GM12872 (cell line): ENCODE measurements at regions not wholly inside any gene's neighbourhood (a gene's known extent, or its start where the extent isn't known, plus 50 kb on each side); places are given as distances from the start of the nearest gene placed in this dataset.

ENCODE experiments used
- TF ChIP-seq, protein P1 (sequence below): IDR thresholded peaks from 3 replicates; pipeline ENCODE4 v1.5.1; 2011; ENCODE audit warnings: low read depth, mild to moderate bottlenecking, low read length, moderate library complexity; ENCODE audit not compliant: insufficient read depth

DNA sequence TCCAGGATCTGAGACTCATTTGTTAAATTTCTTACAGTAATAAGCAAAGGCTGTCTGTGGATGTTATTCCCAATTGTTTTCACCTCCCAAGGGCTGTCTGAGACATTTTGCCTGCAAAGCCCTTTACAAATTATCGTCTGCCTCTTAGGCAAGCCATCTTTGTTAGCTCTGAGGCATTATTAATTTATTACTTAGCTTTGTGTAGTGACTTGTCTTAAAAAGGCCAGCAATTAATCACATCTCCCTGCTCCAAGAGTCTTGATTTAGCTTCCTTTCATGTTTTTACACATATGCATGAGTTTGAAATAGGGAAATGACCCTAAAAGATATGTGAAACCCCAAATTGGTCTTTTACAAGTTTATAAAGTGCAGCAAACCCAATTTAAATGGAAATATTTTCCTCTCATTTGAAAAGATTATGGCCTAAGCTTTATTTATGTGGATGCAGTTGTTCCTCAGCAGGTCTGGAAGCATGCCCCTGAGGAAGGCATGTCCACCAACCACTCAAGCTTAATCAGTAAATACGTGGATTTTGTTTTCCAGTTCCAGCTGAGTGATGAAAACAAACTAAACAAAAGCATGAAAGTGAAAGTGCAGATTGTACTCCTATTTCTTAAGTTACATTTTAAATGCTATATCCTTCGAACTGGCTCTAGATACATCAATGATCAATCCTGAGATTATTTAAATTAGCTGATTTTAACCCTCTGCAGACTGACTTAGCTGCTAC, 173.6 kb upstream of the LNX1 start:
- TF ChIP-seq, protein P1, sequence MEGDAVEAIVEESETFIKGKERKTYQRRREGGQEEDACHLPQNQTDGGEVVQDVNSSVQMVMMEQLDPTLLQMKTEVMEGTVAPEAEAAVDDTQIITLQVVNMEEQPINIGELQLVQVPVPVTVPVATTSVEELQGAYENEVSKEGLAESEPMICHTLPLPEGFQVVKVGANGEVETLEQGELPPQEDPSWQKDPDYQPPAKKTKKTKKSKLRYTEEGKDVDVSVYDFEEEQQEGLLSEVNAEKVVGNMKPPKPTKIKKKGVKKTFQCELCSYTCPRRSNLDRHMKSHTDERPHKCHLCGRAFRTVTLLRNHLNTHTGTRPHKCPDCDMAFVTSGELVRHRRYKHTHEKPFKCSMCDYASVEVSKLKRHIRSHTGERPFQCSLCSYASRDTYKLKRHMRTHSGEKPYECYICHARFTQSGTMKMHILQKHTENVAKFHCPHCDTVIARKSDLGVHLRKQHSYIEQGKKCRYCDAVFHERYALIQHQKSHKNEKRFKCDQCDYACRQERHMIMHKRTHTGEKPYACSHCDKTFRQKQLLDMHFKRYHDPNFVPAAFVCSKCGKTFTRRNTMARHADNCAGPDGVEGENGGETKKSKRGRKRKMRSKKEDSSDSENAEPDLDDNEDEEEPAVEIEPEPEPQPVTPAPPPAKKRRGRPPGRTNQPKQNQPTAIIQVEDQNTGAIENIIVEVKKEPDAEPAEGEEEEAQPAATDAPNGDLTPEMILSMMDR = no peak

DNA sequence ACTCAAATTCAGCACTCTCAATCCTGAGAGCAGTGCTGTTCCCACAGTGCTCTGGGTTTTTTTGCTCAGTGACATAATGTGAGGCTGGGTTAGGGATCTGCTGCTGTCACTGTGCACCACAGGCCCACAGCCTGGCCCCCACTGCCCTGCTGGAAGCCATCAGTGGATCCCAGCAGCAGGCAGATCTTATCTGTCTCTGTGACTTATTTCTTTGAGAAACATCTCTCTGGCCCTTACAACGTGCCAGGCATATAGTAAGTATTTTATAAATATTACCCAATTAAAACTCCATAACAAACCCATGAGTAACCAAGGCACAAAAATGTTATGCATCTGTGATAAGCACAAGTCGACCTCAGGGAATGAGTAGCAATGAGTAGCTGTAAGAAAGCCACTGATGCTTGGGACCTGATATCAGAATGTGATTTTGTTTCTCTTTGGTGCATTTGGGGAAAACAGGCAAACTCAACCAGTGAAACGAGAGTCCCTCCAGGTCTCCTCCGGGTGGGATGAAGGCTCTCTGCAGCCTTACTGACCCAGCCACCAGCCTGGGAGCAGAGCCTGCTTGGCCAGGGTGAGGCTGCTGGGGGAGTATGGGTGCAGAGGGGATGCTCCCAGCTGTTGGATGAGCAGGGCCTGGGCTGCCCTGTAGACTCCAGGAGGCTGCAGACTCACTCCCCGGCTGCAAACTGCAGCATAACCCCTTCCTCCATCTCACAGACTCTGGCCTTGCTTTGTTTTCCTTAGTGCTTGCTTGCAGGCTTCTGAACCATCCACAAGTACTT, 172.7 kb upstream of the LNX1 start:
- TF ChIP-seq, protein P1 = no peak

- TF ChIP-seq, protein P1 = no peak
These were observed 164.4 kb upstream of the LNX1 start for GRCh38 chr4:53755656-53756055.

GRCh38 chr4:53752124-53752523, 160.8 kb upstream of the LNX1 start:
- TF ChIP-seq, protein P1 = no peak

DNA sequence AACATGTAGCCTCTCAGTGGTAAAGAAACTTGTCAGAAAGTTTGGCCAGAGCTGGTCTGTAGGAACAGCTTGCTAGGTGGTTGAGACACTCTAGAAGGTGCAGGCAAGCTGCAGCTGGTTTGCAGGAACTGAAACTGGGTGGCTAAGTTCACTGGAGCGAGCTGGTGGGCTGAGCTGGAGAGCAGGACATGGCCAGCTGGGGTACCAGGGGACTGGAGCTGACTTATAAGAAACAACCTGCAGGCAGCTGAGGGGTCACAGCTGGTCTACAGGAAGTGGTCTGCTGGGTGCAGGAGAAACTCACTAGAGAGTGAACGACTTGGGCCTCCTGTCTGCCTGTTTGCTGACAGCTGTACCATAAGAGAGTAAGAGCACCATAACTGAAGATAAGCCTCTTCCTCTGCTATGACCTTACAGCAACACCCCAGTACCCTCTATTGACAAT, 157.1 kb upstream of the LNX1 start:
- TF ChIP-seq, protein P1 = no peak

DNA sequence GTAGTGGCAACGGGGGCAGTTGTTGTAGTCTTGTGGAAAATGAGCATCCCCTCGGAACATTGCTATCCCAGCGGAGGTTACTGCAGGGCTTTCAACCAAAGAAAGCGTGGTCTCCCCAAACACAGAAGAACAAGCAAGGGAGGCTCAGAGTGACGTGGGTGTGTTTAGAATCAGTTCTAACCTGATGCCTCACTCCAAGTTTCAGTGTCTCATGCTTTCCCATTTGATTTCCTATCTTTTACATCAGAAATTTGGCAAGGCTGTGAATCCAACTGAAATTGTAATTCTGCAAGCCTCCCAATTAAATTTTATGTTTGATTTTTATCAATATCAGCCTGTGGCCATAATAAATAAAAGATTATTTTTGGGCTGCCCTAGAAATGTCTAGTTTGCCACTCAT, 156.1 kb upstream of the LNX1 start:
- TF ChIP-seq, protein P1 = no peak

GRCh38 chr4:53744446-53745160, 153.3 kb upstream of the LNX1 start:
- TF ChIP-seq, protein P1 = no peak
